ENCODE measurements at regions not wholly inside any gene's neighbourhood (a gene's known extent, or its start where the extent isn't known, plus 50 kb on each side); places are given as distances from the start of the nearest gene placed in this dataset.
"Not testable (repeated sequence)": the region's sequence is repeated elsewhere in the genome, so short reads cannot be mapped to it uniquely, and the experiment has no call there.

- ATAC-seq (no peak), FAIRE-seq (no peak)
- 6% methylated on average over 6 of the region's 6 CpGs for WGBS (ENCODE audit: low lambda C conversion rate)
Measured at GRCh38 chr3:137695351-137695750, 68.8 kb upstream of the SOX14 start.

GRCh38 chr3:137709011-137709601, 55.0 kb upstream of the SOX14 start:
- no peak for FAIRE-seq
- CTCF ChIA-PET (ENCODE audit: low intra/inter-chr PET ratio, low total read pairs): interaction anchor here (0.8 to 1.4 kb wide), 3 partner anchors 84 to 262 kb away, joined by 3 to 5 read pairs (median 4); no protein-coding TSS in a partner anchor
- Histone ChIP-seq H3K4me3 (replicated peaks in 1 of 3; ENCODE audit: insufficient read depth in 1 of 3, low read depth in 2 of 3, low read length in 3 of 3) (no peak overlapping the region), H3K9me3 (ENCODE audit: low read length) (no peaks in the 10 kb centered on the region), H2AFZ (ENCODE audit: low read length) (no peak overlapping the region), H3K36me3 (replicated peaks in 1 of 2; ENCODE audit: control insufficient read depth in 1 of 2, insufficient read depth in 2 of 2, low read length in 2 of 2) (no peaks in the 10 kb centered on the region), H3K4me1 (ENCODE audit: insufficient read depth, low read length) (no peaks in the 10 kb centered on the region), H4K20me1 (ENCODE audit: insufficient read depth, low read length) (no peaks in the 10 kb centered on the region), H3K9ac (ENCODE audit: insufficient read depth, low read depth, low read length) (no peak overlapping the region), H3K27ac (ENCODE audit: extremely low read length, insufficient read depth, low read length) (no peak overlapping the region), H3K27me3 (ENCODE audit: control insufficient read depth in 1 of 2, insufficient read depth in 2 of 2, low read length in 2 of 2) (no peaks in the 10 kb centered on the region), H3K4me2 (ENCODE audit: low read depth, low read length) (no peak overlapping the region), H3K79me2 (ENCODE audit: insufficient read depth, low read length) (no peaks in the 10 kb centered on the region)
- no peak for ATAC-seq
- intact Hi-C loops (cut with micrococcal nuclease; ENCODE audit: unreplicated experiment) (loop anchor here (1.0 kb wide), 1 partner anchor 262 kb away; no protein-coding TSS in a partner anchor), in situ Hi-C loops (cut with HindIII; ENCODE audit: extremely low pct_ligation_motif_present, low pct_unique_long_range_greater_than_20kb) (no loop called here)
- TF ChIP-seq CTCF (CRISPR knock-in tag; IDR thresholded peaks at IDR 0.05) (peak; percentile 37; the same call in 1 of the 2 replicates), STAG1 (CRISPR knock-in tag; IDR thresholded peaks at IDR 0.05) (peak; percentile 44), MAFK (conservative IDR thresholded peaks at IDR 0.05 in 1 of 2, IDR thresholded peaks at IDR 0.05 in 1 of 2; ENCODE audit: low read length in 2 of 2) (0 out of 4 replicates have a peak, but pooled peaks of 1 of the 2 experiments have one; percentile 1), ZNF629 (CRISPR knock-in tag; conservative IDR thresholded peaks at IDR 0.05) (no peak), FOXK1 (CRISPR knock-in tag; IDR thresholded peaks at IDR 0.05; ENCODE audit: borderline replicate concordance, low read depth) (no peak), SMC3 (IDR thresholded peaks at IDR 0.05; ENCODE audit: low read length) (peak; percentile 45), ATF7-NPFF (CRISPR knock-in tag; IDR thresholded peaks at IDR 0.05; ENCODE audit: low read depth) (no peak)
- POLR2A ChIA-PET: no interaction called here
- no TSS peak for BruUV-seq (replicated peaks)
- 4% methylated on average over 3 of the region's 3 CpGs for WGBS (ENCODE audit: low lambda C conversion rate)
- peak; percentile 3 for DNase-seq (ENCODE audit: low spot score)

More at GRCh38 chr3:137695351-137695750, 68.8 kb upstream of the SOX14 start:
- H3K27ac ChIP-seq (ENCODE audit: extremely low read length, insufficient read depth, low read length): no peak overlapping the region
- no peak overlapping the region for H3K4me2 ChIP-seq (ENCODE audit: low read depth, low read length)
- no peaks in the 10 kb centered on the region for H4K20me1 ChIP-seq (ENCODE audit: insufficient read depth, low read length)
- ChIA-PET POLR2A (no interaction called here), CTCF (ENCODE audit: low intra/inter-chr PET ratio, low total read pairs) (no interaction called here)
- H3K79me2 ChIP-seq (ENCODE audit: insufficient read depth, low read length): no peaks in the 10 kb centered on the region
- H3K9me3 ChIP-seq (ENCODE audit: low read length): no peaks in the 10 kb centered on the region
- H3K9ac ChIP-seq (ENCODE audit: insufficient read depth, low read depth, low read length): no peak overlapping the region
- no peak overlapping the region for H2AFZ ChIP-seq (ENCODE audit: low read length)
- intact Hi-C loops (cut with micrococcal nuclease; ENCODE audit: unreplicated experiment): no loop called here
- in situ Hi-C loops (cut with HindIII; ENCODE audit: extremely low pct_ligation_motif_present, low pct_unique_long_range_greater_than_20kb): loop anchor here (10.0 kb wide), 2 partner anchors 471 to 591 kb away; no protein-coding TSS in a partner anchor
- no peaks in the 10 kb centered on the region for H3K4me1 ChIP-seq (ENCODE audit: insufficient read depth, low read length)
- BruUV-seq (replicated peaks): no TSS peak
- H3K27me3 ChIP-seq (ENCODE audit: control insufficient read depth in 1 of 2, insufficient read depth in 2 of 2, low read length in 2 of 2): no peaks in the 10 kb centered on the region
- DNase-seq (ENCODE audit: low spot score): no peak
- no peaks in the 10 kb centered on the region for H3K36me3 ChIP-seq (replicated peaks in 1 of 2; ENCODE audit: control insufficient read depth in 1 of 2, insufficient read depth in 2 of 2, low read length in 2 of 2)
- H3K4me3 ChIP-seq (replicated peaks in 1 of 3; ENCODE audit: insufficient read depth in 1 of 3, low read depth in 2 of 3, low read length in 3 of 3): no peak overlapping the region
- TF ChIP-seq ZNF619 (CRISPR knock-in tag; IDR thresholded peaks at IDR 0.05): no peak
- TF ChIP-seq SMC3 (IDR thresholded peaks at IDR 0.05; ENCODE audit: low read length): no peak
- TF ChIP-seq FOXM1 (CRISPR knock-in tag; IDR thresholded peaks at IDR 0.05): no peak
- TF ChIP-seq ZNF17 (CRISPR knock-in tag; IDR thresholded peaks at IDR 0.05): no peak
- TF ChIP-seq STAG1 (CRISPR knock-in tag; IDR thresholded peaks at IDR 0.05): no peak
- TF ChIP-seq ETV6 (CRISPR knock-in tag; conservative IDR thresholded peaks at IDR 0.05): no peak

GRCh38 chr3:137713965-137714364, 50.1 kb upstream of the SOX14 start:
- CTCF ChIA-PET (ENCODE audit: low intra/inter-chr PET ratio, low total read pairs); H3K36me3 ChIP-seq (replicated peaks in 1 of 2; ENCODE audit: control insufficient read depth in 1 of 2, insufficient read depth in 2 of 2, low read length in 2 of 2); intact Hi-C loops (cut with micrococcal nuclease; ENCODE audit: unreplicated experiment); H3K4me2 ChIP-seq (ENCODE audit: low read depth, low read length); in situ Hi-C loops (cut with HindIII; ENCODE audit: extremely low pct_ligation_motif_present, low pct_unique_long_range_greater_than_20kb); FAIRE-seq; H3K4me3 ChIP-seq (replicated peaks in 1 of 3; ENCODE audit: insufficient read depth in 1 of 3, low read depth in 2 of 3, low read length in 3 of 3); DNase-seq (ENCODE audit: low spot score); BruUV-seq (replicated peaks); H4K20me1 ChIP-seq (ENCODE audit: insufficient read depth, low read length); H2AFZ ChIP-seq (ENCODE audit: low read length); H3K4me1 ChIP-seq (ENCODE audit: insufficient read depth, low read length); H3K9me3 ChIP-seq (ENCODE audit: low read length); POLR2A ChIA-PET; H3K27me3 ChIP-seq (ENCODE audit: control insufficient read depth in 1 of 2, insufficient read depth in 2 of 2, low read length in 2 of 2); H3K27ac ChIP-seq (ENCODE audit: extremely low read length, insufficient read depth, low read length); H3K79me2 ChIP-seq (ENCODE audit: insufficient read depth, low read length); ATAC-seq; H3K9ac ChIP-seq (ENCODE audit: insufficient read depth, low read depth, low read length): not testable (repeated sequence)
- WGBS (ENCODE audit: low lambda C conversion rate): 29% methylated on average over 4 of the region's 6 CpGs

All from HepG2 (cell line).